IgD-negative memory B cell (primary cell): ENCODE measurements at regions not wholly inside any gene's neighbourhood (a gene's known extent, or its start where the extent isn't known, plus 50 kb on each side); places are given as distances from the start of the nearest gene placed in this dataset.
"Not testable (repeated sequence)": the region's sequence is repeated elsewhere in the genome, so short reads cannot be mapped to it uniquely, and the experiment has no call there.

Experiments
- H3K27ac Mint-ChIP-seq, 3 donors: one replicate each; pipeline ENCODE4 v1.8.0; 2020 to 2022; ENCODE audit warnings: mild to moderate bottlenecking in 3 of 3, mixed read lengths in 3 of 3, moderate library complexity in 1 of 3
- H3K27me3 Mint-ChIP-seq: one replicate; pipeline ENCODE4 v1.8.0; 2021; ENCODE audit warnings: mixed read lengths
- H3K36me3 Mint-ChIP-seq: one replicate; pipeline ENCODE4 v1.8.0; 2020; ENCODE audit warnings: mild to moderate bottlenecking, mixed read lengths
- H3K4me1 Mint-ChIP-seq, 3 donors: one replicate each; pipeline ENCODE4 v1.8.0; 2020 to 2022; ENCODE audit warnings: mixed read lengths in 3 of 3, mild to moderate bottlenecking in 1 of 3
- H3K4me3 Mint-ChIP-seq, 4 donors: one replicate each; pipeline ENCODE4 v1.8.0; 2020 to 2022; ENCODE audit warnings: mild to moderate bottlenecking in 4 of 4, mixed read lengths in 4 of 4, moderate library complexity in 3 of 4
- H3K9me3 Mint-ChIP-seq, 3 donors: one replicate each; pipeline ENCODE4 v1.8.0; 2020 to 2021; ENCODE audit warnings: mixed read lengths in 3 of 3, mild to moderate bottlenecking in 1 of 3

DNA sequence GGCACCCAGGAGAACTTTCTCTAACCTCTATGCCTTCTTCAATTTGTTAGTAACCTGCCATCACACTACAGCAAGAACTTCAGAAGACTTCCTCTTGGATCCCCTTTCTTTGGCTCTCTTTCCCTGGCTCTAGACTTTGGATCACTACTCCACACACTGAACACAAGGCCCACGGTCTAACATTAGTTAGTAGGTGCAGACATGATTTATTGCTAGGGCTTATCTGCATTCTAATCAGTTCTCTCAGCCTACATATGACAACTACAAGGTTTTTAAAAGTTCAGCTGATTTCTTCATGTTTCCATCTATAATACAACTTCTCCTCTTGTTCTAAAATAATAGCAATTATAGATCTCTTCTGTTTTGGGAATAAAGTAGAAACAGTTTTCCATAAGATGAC, 209.1 kb upstream of the ANXA10 start:
- H3K9me3 Mint-ChIP-seq: no peaks in the 10 kb centered on the region
- H3K4me1 Mint-ChIP-seq: no peaks in the 10 kb centered on the region
- no peak overlapping the region for H3K4me3 Mint-ChIP-seq
- no peaks in the 10 kb centered on the region for H3K36me3 Mint-ChIP-seq
- H3K27me3 Mint-ChIP-seq: no peaks in the 10 kb centered on the region
- H3K27ac Mint-ChIP-seq: no peak overlapping the region

DNA sequence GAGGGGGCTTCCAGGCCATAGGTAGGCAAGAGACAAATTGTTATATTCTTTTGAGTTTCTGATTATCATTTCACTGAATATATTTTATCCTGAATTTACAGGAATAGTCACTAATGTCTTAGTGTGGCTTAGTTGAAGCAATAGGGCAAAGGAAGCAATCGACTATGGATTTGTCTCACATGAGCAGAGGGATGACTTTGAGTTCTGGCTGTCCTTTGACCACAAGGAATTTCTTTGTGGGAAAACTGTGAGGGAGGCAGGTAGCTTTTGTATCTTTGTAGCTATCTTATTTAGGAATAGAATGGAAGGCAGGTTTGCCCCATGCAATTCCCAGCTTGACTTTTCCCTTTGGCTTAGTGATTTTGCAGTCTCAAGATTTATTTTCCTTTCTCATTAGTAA, 207.3 kb upstream of the ANXA10 start:
- Mint-ChIP-seq H3K27ac (no peak overlapping the region), H3K36me3 (no peaks in the 10 kb centered on the region), H3K4me3 (no peak overlapping the region), H3K9me3 (peaks cover 0 to 1% (median 0%) of the 10 kb centered on the region in 3 donors), H3K27me3 (no peaks in the 10 kb centered on the region), H3K4me1 (peaks cover 0 to 2% (median 0%) of the 10 kb centered on the region in 3 donors)

DNA sequence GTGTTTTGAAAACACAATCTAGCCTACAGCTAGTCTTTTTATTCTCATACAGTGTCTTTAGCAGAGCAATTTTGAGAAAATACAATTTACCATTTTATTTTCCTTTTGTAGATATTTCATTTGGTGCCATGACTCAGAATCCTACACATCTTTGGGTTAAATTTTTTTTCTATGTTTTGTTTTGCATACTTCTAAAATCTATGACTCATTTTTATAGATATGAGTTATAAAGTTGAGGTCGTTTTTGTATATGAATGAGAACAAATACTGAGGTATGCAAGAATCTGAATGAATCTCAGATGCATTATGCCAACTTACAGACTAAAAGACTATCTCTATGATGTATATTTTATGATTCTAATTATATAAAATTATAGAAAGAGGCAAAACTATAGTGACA, 206.5 kb upstream of the ANXA10 start:
- Mint-ChIP-seq H3K4me3 (no peak overlapping the region), H3K4me1 (peaks cover 0 to 2% (median 0%) of the 10 kb centered on the region in 3 donors), H3K27me3 (no peaks in the 10 kb centered on the region), H3K27ac (no peak overlapping the region), H3K36me3 (no peaks in the 10 kb centered on the region), H3K9me3 (peaks cover 0 to 3% (median 0%) of the 10 kb centered on the region in 3 donors)

DNA sequence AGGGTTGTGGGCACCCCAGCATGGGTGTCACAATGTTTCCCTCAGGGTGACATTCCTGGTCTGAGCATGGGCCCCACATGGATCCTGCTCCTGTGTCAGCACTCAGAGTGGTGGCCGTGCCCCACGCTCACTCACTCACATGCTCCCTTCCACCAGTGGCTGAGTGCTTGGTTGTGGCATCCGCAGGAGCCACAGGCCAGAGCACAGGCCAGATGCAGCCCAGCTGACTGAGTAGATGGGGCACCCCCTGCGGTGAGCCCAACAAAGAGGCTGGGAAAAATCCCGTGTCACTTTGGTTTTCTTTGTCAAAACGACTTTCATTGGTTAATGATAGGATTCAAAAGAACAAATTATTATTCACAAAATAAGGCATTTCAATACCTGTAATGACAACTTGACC, 204.6 kb upstream of the ANXA10 start:
- Mint-ChIP-seq H3K9me3 (peaks cover 0 to 3% (median 0%) of the 10 kb centered on the region in 3 donors), H3K36me3 (no peaks in the 10 kb centered on the region), H3K4me3 (no peak overlapping the region), H3K27me3 (no peaks in the 10 kb centered on the region), H3K27ac (no peak overlapping the region), H3K4me1 (peaks cover 0 to 2% (median 0%) of the 10 kb centered on the region in 3 donors)

DNA sequence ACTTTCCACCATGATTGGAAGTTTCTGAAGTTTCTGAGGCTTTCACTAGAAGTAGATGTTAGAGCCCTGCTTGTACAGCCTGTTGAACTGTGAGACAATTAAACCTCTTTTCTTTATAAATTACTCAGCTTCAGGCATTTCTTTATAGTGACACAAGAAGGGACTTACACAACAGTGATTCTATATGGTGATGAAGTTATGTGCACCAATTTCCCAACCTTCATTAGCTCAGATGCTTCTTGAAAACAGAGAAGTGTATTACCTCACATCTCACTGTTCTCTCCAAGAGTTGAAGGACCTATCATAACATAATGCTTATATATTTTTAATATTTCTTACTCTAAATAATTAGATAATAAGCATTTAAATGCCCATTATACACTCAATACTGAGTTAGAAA, 202.1 kb upstream of the ANXA10 start:
- H3K27me3 Mint-ChIP-seq: no peaks in the 10 kb centered on the region

DNA sequence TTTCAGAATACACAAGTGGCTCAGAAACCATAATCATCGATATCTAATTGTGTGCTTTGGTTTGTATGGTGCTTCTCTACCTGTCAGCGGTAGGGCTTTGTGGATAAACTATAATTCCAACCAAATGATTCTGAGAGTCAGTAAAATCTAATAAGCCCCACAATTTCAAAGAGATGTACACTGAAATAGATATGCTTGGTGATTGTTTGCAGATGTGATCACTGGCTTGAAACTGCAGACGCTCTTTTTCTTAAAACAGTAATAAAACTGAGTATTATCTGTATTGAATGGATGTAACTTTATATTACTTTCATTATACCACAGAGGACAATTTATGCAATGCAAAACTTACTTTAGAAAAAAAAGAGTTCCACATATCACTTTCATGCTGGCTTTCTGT, 198.8 kb upstream of the ANXA10 start:
- peaks cover 0 to 2% (median 0%) of the 10 kb centered on the region in 3 donors for H3K4me1 Mint-ChIP-seq

More for the DNA sequence above, 202.1 kb upstream of the ANXA10 start:
- Mint-ChIP-seq H3K4me3 (no peak overlapping the region), H3K4me1 (peaks cover 0 to 2% (median 0%) of the 10 kb centered on the region in 3 donors), H3K27ac (no peak overlapping the region), H3K36me3 (no peaks in the 10 kb centered on the region), H3K9me3 (peaks cover 0 to 3% (median 0%) of the 10 kb centered on the region in 3 donors)

DNA sequence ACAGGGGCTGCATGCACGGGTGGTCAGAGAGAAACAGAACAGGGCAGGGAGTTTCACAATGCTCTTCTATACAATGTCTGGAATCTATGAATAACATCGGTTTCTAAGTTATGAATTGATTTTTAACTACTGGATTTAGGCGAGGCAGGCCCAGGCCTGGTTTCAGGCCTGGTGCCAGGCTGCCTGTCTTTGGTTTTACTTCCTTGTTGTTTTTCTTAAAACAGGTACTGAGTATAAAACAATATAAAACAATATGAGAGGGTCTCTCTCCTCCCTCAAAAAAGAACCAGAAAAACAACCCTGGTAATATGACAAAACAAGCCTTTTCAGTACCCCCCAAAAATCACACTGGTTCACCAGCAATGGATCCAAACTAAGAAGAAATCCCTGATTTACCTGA, 196.1 kb upstream of the ANXA10 start:
- H3K36me3 Mint-ChIP-seq, H3K4me1 Mint-ChIP-seq, H3K27me3 Mint-ChIP-seq, H3K9me3 Mint-ChIP-seq, H3K4me3 Mint-ChIP-seq, H3K27ac Mint-ChIP-seq: not testable (repeated sequence)

More for the DNA sequence above, 198.8 kb upstream of the ANXA10 start:
- Mint-ChIP-seq H3K9me3 (peaks cover 0 to 3% (median 0%) of the 10 kb centered on the region in 3 donors), H3K36me3 (peaks cover 1% of the 10 kb centered on the region), H3K27ac (no peak overlapping the region), H3K4me3 (no peak overlapping the region), H3K27me3 (no peaks in the 10 kb centered on the region)

DNA sequence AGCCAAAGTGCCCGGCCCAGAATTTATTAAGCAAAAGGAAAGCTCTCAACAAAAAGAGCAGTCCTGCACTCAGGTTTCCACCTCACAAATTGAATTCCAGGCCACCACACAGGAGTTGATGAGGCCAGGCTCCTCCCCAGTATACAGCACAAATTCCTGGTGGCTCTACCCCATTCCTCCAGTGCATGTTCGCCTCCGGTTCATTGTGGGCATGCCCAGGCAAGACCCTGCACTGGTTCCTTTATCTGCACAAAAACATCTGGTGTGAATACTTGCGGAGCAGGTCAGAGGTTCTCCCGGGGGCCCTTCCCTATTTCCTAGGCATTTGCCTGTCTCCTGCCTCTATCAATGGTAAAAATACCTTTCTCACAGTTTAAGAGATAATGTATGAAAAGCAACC, 195.2 kb upstream of the ANXA10 start:
- Mint-ChIP-seq H3K27ac (no peak overlapping the region), H3K4me3 (no peak overlapping the region), H3K27me3 (no peaks in the 10 kb centered on the region), H3K4me1 (no peaks in the 10 kb centered on the region), H3K36me3 (peaks cover 1% of the 10 kb centered on the region), H3K9me3 (peaks cover 0 to 5% (median 5%) of the 10 kb centered on the region in 3 donors)

DNA sequence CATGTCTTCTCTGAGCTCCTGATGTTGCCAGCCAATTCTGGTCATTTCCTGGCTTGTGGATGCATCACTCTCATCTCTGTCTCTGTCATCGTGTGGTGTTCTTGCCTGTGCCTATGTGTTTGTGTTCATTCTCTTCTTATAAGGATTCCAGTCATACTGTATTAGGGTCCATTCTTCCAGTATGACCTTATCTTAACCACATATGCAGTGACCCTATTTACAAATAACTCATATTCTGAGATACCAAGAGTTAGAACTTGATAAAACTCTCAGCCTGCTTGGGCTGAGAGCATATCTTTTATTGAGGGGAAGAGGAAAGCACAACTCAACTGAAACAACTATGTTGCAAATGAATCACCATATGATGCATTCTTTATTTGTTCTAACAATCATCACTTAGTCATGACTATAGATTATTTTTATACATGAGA, 189.0 kb upstream of the ANXA10 start:
- Mint-ChIP-seq H3K9me3 (peaks cover 0 to 7% (median 5%) of the 10 kb centered on the region in 3 donors), H3K4me1 (no peaks in the 10 kb centered on the region), H3K27me3 (no peaks in the 10 kb centered on the region), H3K36me3 (no peaks in the 10 kb centered on the region), H3K27ac (no peak overlapping the region), H3K4me3 (no peak overlapping the region)

DNA sequence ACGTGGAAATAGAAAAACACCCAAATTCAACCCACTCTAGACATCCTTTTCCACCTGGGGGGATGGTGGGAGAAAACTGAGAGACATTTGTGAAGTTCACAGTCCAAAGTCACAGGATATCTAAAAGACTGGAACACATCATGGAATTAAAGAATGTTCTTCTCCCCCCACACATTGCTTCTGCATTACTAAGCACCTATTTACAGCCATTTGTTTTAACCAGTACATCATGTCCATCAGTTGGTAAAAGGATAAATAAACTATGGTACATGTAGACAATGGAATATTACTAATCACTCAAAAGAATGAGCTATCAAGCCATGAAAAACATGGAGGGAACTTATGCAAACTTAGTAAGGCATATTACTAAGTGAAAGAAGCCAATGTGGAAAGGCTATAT, 185.5 kb upstream of the ANXA10 start:
- Mint-ChIP-seq H3K4me3 (no peak overlapping the region), H3K9me3 (peaks cover 0 to 2% (median 1%) of the 10 kb centered on the region in 3 donors), H3K27me3 (no peaks in the 10 kb centered on the region), H3K27ac (no peak overlapping the region), H3K4me1 (no peaks in the 10 kb centered on the region), H3K36me3 (no peaks in the 10 kb centered on the region)

DNA sequence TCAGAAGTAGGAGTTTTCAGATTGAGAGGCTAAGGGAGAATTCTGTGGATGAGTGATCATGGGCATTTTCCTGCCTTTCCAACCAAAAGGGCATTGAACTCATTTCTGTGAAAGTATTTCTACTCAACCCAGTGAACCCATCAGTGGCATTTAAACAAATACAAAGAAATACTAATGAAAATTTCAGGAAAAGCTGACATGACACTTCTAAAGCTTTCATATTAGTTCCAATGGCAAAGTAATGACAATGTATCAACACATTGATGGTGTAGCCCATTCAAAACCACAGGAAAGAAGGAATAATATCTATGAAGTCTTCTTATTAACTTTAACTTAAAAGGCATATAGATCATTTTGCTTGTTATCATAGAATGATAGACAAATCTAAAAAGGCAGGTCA, 183.5 kb upstream of the ANXA10 start:
- no peaks in the 10 kb centered on the region for H3K4me1 Mint-ChIP-seq
- no peak overlapping the region for H3K27ac Mint-ChIP-seq
- no peak overlapping the region for H3K4me3 Mint-ChIP-seq
- H3K36me3 Mint-ChIP-seq: no peaks in the 10 kb centered on the region
- peaks cover 0 to 2% (median 0%) of the 10 kb centered on the region in 3 donors for H3K9me3 Mint-ChIP-seq
- H3K27me3 Mint-ChIP-seq: no peaks in the 10 kb centered on the region

DNA sequence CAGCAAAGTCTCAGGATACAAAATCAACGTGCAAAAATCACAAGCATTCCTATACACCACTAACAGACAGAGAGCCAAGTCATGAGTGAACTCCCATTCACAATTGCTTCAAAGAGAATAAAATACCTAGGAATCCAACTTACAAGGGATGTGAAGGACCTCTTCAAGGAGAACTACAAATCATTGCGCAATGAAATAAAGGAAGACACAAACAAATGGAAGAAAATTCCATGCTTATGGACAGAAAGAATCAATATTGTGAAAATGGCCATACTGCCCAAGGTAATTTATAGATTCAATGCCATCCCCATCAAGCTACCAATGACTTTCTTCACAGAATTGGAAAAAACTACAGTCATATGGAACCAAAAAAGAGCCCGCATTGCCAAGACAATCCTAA, 179.8 kb upstream of the ANXA10 start:
- not testable (repeated sequence) for H3K27me3 Mint-ChIP-seq, H3K36me3 Mint-ChIP-seq, H3K9me3 Mint-ChIP-seq, H3K4me3 Mint-ChIP-seq, H3K27ac Mint-ChIP-seq, H3K4me1 Mint-ChIP-seq

DNA sequence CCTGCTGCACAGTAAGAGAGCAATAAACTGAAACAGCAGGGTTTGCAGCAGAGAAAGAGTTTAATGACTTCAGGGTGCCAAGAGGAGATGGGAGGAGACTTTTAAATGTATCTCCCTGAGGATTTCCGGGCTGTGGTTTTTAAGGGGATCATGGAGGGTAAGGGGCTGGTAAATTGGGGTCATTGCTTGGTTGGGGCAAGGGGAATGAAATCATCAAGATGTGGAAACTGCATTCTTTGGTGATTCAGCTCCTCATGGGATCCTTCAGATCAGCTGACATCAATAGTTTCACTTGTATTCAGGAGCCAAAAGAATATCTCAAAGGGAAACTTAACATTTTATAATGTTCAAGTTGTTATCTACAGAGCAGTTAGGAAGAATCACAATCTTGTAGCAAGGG, 174.3 kb upstream of the ANXA10 start:
- Mint-ChIP-seq H3K4me3 (no peak overlapping the region), H3K27me3 (no peaks in the 10 kb centered on the region), H3K27ac (no peak overlapping the region), H3K36me3 (no peaks in the 10 kb centered on the region), H3K4me1 (no peaks in the 10 kb centered on the region), H3K9me3 (peaks cover 3 to 21% (median 6%) of the 10 kb centered on the region in 3 donors)

DNA sequence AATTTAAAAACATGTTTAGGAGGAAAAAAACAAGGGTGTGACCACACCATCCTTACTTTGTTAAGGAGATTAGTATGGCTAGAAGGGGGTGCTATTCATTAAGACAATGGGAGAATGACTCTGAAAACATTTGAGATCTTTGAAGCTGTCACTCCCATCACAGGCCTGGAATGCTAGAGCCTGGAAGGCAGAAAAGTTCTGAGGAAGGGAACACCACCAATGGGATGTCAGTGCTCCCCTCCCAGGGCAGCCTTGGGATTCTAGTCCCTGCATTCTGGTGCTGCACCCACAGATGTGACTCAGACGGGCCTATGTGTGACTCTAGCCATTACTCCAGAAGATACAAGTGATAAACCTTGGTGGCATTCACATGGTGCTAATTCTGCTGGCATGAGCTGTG, 162.2 kb upstream of the ANXA10 start:
- no peak overlapping the region for H3K4me3 Mint-ChIP-seq
- peaks cover 0 to 1% (median 0%) of the 10 kb centered on the region in 3 donors for H3K4me1 Mint-ChIP-seq

DNA sequence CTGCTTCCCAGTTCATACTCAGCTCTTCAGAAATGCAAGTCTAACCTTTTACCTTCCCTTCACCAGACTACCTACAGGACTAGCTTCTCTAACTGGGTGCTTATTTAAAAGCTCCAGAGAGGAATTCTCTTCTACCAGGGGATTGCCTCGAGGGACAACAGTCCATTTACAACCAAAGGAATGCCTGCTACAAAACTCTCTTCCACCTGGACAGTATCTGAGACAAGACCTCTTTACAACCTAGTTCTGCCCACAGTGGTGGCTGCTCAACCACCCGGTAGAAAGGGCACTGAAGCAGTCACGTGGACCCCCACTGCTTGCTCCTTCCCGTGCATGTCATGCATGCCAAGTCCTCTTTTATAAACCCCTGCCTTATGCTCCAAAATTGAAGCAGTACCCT, 158.1 kb upstream of the ANXA10 start:
- Mint-ChIP-seq H3K4me1 (peaks cover 0 to 1% (median 0%) of the 10 kb centered on the region in 3 donors), H3K9me3 (no peaks in the 10 kb centered on the region), H3K36me3 (no peaks in the 10 kb centered on the region), H3K4me3 (no peak overlapping the region), H3K27me3 (no peaks in the 10 kb centered on the region), H3K27ac (no peak overlapping the region)

More for the DNA sequence above, 162.2 kb upstream of the ANXA10 start:
- Mint-ChIP-seq H3K36me3 (no peaks in the 10 kb centered on the region), H3K27me3 (no peaks in the 10 kb centered on the region), H3K27ac (no peak overlapping the region), H3K9me3 (no peaks in the 10 kb centered on the region)

DNA sequence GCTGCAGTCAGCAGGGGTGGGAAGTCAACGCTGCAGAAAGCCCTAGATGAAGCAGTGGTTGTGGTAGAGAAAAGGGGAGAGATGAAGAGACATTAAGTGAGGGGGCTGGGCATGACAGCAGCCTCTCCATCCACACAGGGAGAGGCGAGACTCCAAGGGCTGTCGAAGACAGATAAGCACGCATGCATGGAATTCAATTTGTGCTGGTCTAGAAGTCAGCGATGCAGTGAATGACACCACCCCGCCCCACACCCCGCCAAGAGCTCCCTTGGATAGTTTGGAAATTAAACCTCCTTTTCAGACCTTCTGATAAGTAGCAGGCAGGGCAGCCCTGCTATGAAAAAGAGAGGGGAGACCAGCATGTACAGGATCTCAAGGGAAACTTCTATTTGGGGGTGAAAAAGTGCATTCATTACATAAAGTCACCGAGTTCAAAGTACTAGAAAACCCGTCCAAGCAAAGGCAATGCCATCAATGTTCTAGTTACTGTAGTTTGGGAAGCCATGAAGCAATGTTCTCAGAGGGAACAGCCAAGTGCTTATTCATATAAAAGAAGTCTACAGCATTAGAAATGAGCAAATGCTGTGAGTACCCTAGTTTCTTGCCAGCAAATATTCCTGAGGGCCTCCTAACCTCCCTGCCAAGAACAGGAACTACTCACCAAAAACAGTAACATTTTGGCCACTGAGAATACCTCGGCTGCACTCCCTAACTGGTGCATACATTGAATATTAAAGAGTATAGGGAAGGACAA, 152.3 kb upstream of the ANXA10 start:
- H3K27me3 Mint-ChIP-seq: no peaks in the 10 kb centered on the region
- H3K4me3 Mint-ChIP-seq: no peak overlapping the region
- H3K36me3 Mint-ChIP-seq: no peaks in the 10 kb centered on the region
- H3K4me1 Mint-ChIP-seq: no peaks in the 10 kb centered on the region
- peaks cover 0 to 4% (median 1%) of the 10 kb centered on the region in 3 donors for H3K9me3 Mint-ChIP-seq
- H3K27ac Mint-ChIP-seq: no peak overlapping the region
